H1 (cell line): ENCODE measurements at regions not wholly inside any gene's neighbourhood (a gene's known extent, or its start where the extent isn't known, plus 50 kb on each side); places are given as distances from the start of the nearest gene placed in this dataset.

Experiments used
- CTCF ChIA-PET: fragments of 300-600 bp; sonication (Branson Sonifier 250); formaldehyde crosslinking; loops from one replicate; lab custom pipeline; 2021; ENCODE audit not compliant: partially characterized antibody; lab: Charles Lee
- POLR2A ChIA-PET: fragments of 300-600 bp; sonication (Branson Sonifier 250); formaldehyde crosslinking; loops from one replicate; lab custom pipeline; 2021; ENCODE audit warnings: inconsistent platforms; ENCODE audit not compliant: partially characterized antibody; lab: Charles Lee
- DNase-seq, 2 experiments: peaks; one replicate each; pipeline versions ENCODE4 v3.0.0 to v3.0.0-alpha.2; 2010 to 2022; ENCODE audit warnings: low spot score in 2 of 2, low read depth in 1 of 2, mixed read lengths in 1 of 2
- FAIRE-seq: peaks from 2 replicates; lab custom pipeline; 2011; peaks lifted over from hg19 to GRCh38; lab: Jason Lieb, UNC
- H2AFZ ChIP-seq: 2 replicates; pipeline ENCODE4 v1.8.1; 2012; ENCODE audit warnings: low read length, inconsistent platforms
- H2AK5ac ChIP-seq: 2 replicates; pipeline ENCODE4 v1.6.1; 2013; ENCODE audit warnings: low read depth, low read length
- H2BK120ac ChIP-seq: replicated peaks from 2 replicates; pipeline ENCODE3; 2013; ENCODE audit warnings: low read depth, low read length, inconsistent platforms
- H2BK12ac ChIP-seq: 2 replicates; pipeline ENCODE4 v1.6.1; 2013; ENCODE audit warnings: low read depth, low read length
- H2BK15ac ChIP-seq: 2 replicates; pipeline ENCODE4 v1.6.1; 2013; ENCODE audit warnings: low read length
- H2BK20ac ChIP-seq: 2 replicates; pipeline ENCODE4 v1.6.1; 2013; ENCODE audit warnings: low read length
- H2BK5ac ChIP-seq: 2 replicates; pipeline ENCODE4 v1.6.1; 2013; ENCODE audit warnings: low read depth, low read length
- H3K14ac ChIP-seq: 2 replicates; pipeline ENCODE4 v1.6.1; 2013; ENCODE audit warnings: inconsistent platforms; ENCODE audit not compliant: insufficient read length
- H3K18ac ChIP-seq: 2 replicates; pipeline ENCODE4 v1.6.1; 2013; ENCODE audit warnings: low read length; ENCODE audit errors: extremely low read depth
- H3K23ac ChIP-seq: 2 replicates; pipeline ENCODE4 v1.6.1; 2013; ENCODE audit warnings: inconsistent platforms; ENCODE audit not compliant: insufficient read length
- H3K23me2 ChIP-seq: 2 replicates; pipeline ENCODE4 v1.6.1; 2013; ENCODE audit warnings: low read depth, low read length
- H3K27ac ChIP-seq: 2 replicates; pipeline ENCODE4 v1.6.1; 2011; ENCODE audit warnings: low read depth, low read length, inconsistent platforms
- H3K27me3 ChIP-seq, 4 experiments: replicated peaks in 1 of 4; 1 replicate in 1 of 4; 2 replicates in 3 of 4; pipeline versions ENCODE4 v1.6.1 to v1.8.1; 2011 to 2013; ENCODE audit warnings: low read length in 3 of 4, mild to moderate bottlenecking in 3 of 4, inconsistent platforms in 2 of 4, mixed read lengths in 2 of 4, moderate library complexity in 1 of 4; ENCODE audit not compliant: control insufficient read depth in 3 of 4, insufficient read depth in 3 of 4; ENCODE audit errors: extremely low read depth in 1 of 4
- H3K36me3 ChIP-seq, 4 experiments: 2 replicates each; pipeline versions ENCODE4 v1.6.1 to v1.8.1; 2011 to 2013; ENCODE audit warnings: mild to moderate bottlenecking in 4 of 4, low read length in 3 of 4, moderate library complexity in 2 of 4, control low read depth in 1 of 4, inconsistent platforms in 1 of 4; ENCODE audit not compliant: insufficient read depth in 4 of 4, control insufficient read depth in 2 of 4
- H3K4ac ChIP-seq: replicated peaks from 2 replicates; pipeline ENCODE3; 2013; ENCODE audit warnings: low read length, low read depth, mixed read lengths, inconsistent platforms; ENCODE audit not compliant: insufficient read length
- H3K4me1 ChIP-seq, 4 experiments: replicated peaks in 1 of 4; 1 replicate in 1 of 4; 2 replicates in 3 of 4; pipeline versions ENCODE4 v1.6.1 to v1.8.1; 2011 to 2013; ENCODE audit warnings: low read length in 3 of 4, inconsistent platforms in 2 of 4, mixed read lengths in 1 of 4; ENCODE audit not compliant: insufficient read depth in 4 of 4, control insufficient read depth in 3 of 4
- H3K4me2 ChIP-seq, 2 experiments: 2 replicates each; pipeline versions ENCODE4 v1.6.1 to v1.8.1; 2011 to 2013; ENCODE audit warnings: low read depth in 2 of 2, low read length in 2 of 2, control low read depth in 1 of 2, inconsistent platforms in 1 of 2, mild to moderate bottlenecking in 1 of 2; ENCODE audit not compliant: insufficient read depth in 1 of 2
- H3K4me3 ChIP-seq, 4 experiments: fragments of 200-600, 300-600 bp in 1 of 4; sonication (generic), shearing (Covaris generic), sonication (Bioruptor Twin) in 1 of 4; 2 replicates each; pipeline versions ENCODE4 v1.5.1 to v1.8.1; 2011 to 2016; ENCODE audit warnings: low read length in 4 of 4, low read depth in 3 of 4, control low read depth in 2 of 4, inconsistent platforms in 2 of 4, mild to moderate bottlenecking in 2 of 4, mixed read lengths in 1 of 4, moderate library complexity in 1 of 4; ENCODE audit not compliant: insufficient read depth in 2 of 4; ENCODE audit errors: extremely low read depth in 1 of 4
- H3K56ac ChIP-seq: replicated peaks from 2 replicates; pipeline ENCODE3; 2013; ENCODE audit warnings: low read depth, mild to moderate bottlenecking, mixed read lengths, low read length, inconsistent platforms; ENCODE audit not compliant: insufficient read length
- H3K79me1 ChIP-seq: 2 replicates; pipeline ENCODE4 v1.6.1; 2013; ENCODE audit warnings: low read depth, low read length, control low read depth
- H3K79me2 ChIP-seq, 2 experiments: 2 replicates each; pipeline versions ENCODE4 v1.6.1 to v1.8.1; 2012 to 2013; ENCODE audit warnings: low read length in 2 of 2, mild to moderate bottlenecking in 2 of 2, inconsistent platforms in 1 of 2; ENCODE audit not compliant: insufficient read depth in 2 of 2, control insufficient read depth in 1 of 2
- H3K9ac ChIP-seq, 4 experiments: replicated peaks in 1 of 4; 1 replicate in 1 of 4; 2 replicates in 3 of 4; pipeline versions ENCODE4 v1.6.1 to v1.8.1; 2011 to 2013; ENCODE audit warnings: low read depth in 3 of 4, low read length in 3 of 4, control low read depth in 2 of 4, mild to moderate bottlenecking in 2 of 4, moderate library complexity in 2 of 4, inconsistent platforms in 1 of 4; ENCODE audit errors: extremely low read depth in 1 of 4
- H3K9me3 ChIP-seq, 2 experiments: 2 replicates each; pipeline versions ENCODE4 v1.6.1 to v1.8.1; 2012 to 2013; ENCODE audit warnings: mild to moderate bottlenecking in 2 of 2, moderate library complexity in 2 of 2, control low read depth in 1 of 2, inconsistent platforms in 1 of 2, low read depth in 1 of 2, low read length in 1 of 2, mixed read lengths in 1 of 2; ENCODE audit not compliant: insufficient read depth in 2 of 2
- H4K20me1 ChIP-seq, 2 experiments: replicated peaks in 1 of 2; 2 replicates each; pipeline versions ENCODE3 to v1.8.1; 2011 to 2013; ENCODE audit warnings: inconsistent platforms in 2 of 2, low read length in 2 of 2, mild to moderate bottlenecking in 1 of 2; ENCODE audit not compliant: insufficient read depth in 2 of 2, control insufficient read depth in 1 of 2
- H4K5ac ChIP-seq: 2 replicates; pipeline ENCODE4 v1.6.1; 2013; ENCODE audit warnings: low read length, low read depth, mixed read lengths, inconsistent platforms; ENCODE audit not compliant: insufficient read length
- H4K8ac ChIP-seq: 2 replicates; pipeline ENCODE4 v1.8.0; 2013; ENCODE audit warnings: mild to moderate bottlenecking, moderate library complexity, low read length, inconsistent platforms; ENCODE audit not compliant: insufficient read depth; ENCODE audit errors: extremely low read depth
- H4K91ac ChIP-seq: replicated peaks from 2 replicates; pipeline ENCODE3; 2013; ENCODE audit warnings: low read length, mixed read lengths, inconsistent platforms; ENCODE audit not compliant: insufficient read length
- CTBP2 ChIP-seq: IDR thresholded peaks from 2 replicates; pipeline ENCODE4 v1.7.0; 2011; ENCODE audit warnings: borderline replicate concordance, mild to moderate bottlenecking, moderate library complexity, mixed read lengths, low read length; ENCODE audit not compliant: insufficient read depth, insufficient read length
- SIN3A ChIP-seq, 2 experiments: IDR thresholded peaks in 1 of 2; conservative IDR thresholded peaks in 1 of 2; 2 replicates each; pipeline ENCODE4 v1.6.1; 2011 to 2012; ENCODE audit warnings: low read length in 2 of 2, improper control_type of control experiment in 1 of 2, low read depth in 1 of 2, mild to moderate bottlenecking in 1 of 2
- SUZ12 ChIP-seq: fragments of 200-600 bp; sonication (generic); IDR thresholded peaks from 2 replicates; pipeline ENCODE4 v1.6.1; 2012; ENCODE audit warnings: mild to moderate bottlenecking, inconsistent platforms, low read length, moderate library complexity, mixed read lengths
- TAF1 ChIP-seq: IDR thresholded peaks from 2 replicates; pipeline ENCODE4 v1.6.1; 2011; ENCODE audit warnings: mild to moderate bottlenecking, low read depth, low read length
- TBP ChIP-seq: IDR thresholded peaks from 2 replicates; pipeline ENCODE4 v1.6.1; 2011; ENCODE audit warnings: low read depth, low read length, improper control_type of control experiment
- TCF12 ChIP-seq: IDR thresholded peaks from 2 replicates; pipeline ENCODE4 v1.6.1; 2011; ENCODE audit warnings: low read depth, mild to moderate bottlenecking, low read length
- ZNF274 ChIP-seq: IDR thresholded peaks from 2 replicates; pipeline ENCODE4 v1.7.0; 2012; ENCODE audit warnings: low read length, borderline replicate concordance; ENCODE audit errors: extremely low read depth
- whole genome bisulfite sequencing, 2 experiments: shearing (Covaris generic) in 1 of 2; methylation state at CpG; one replicate each; pipeline versions ENCODE4 v1.1.6 to v1.1.7; 2013 to 2015; ENCODE audit warnings: low lambda C conversion rate in 2 of 2, mixed read lengths in 2 of 2, inconsistent platforms in 1 of 2, low coverage in 1 of 2, missing lambda C conversion rate in 1 of 2; ENCODE audit not compliant: insufficient replicate concordance in 2 of 2, insufficient coverage in 1 of 2, insufficient read length in 1 of 2; ENCODE audit errors: extremely low coverage in 1 of 2, missing lambda C conversion rate in 1 of 2; 5-methylcytosine and 5-hydroxymethylcytosine counted together

DNA sequence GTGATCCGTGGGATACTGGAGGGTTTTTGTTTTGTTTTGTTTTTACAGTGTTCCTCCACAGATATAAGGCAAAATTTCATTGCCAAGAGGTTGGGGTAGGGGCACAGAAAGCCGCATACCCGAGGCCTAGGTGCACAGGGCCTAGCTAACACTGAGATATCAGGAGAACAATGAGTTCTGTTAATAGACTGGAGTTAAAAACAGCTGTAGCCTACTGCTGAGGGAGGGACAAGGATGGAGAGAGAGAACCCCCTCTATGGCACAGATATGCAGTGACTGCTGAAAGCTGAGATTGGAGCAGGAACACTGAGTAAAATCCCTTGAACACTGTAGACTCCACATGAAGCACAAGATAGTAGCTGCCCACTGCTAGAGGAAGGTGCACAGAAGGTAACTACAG is 53.1 kb upstream of the MAP3K13 start:
- no peaks in the 10 kb centered on the region for H3K27me3 ChIP-seq
- FAIRE-seq (no peak), DNase-seq (no peak)
- H3K18ac ChIP-seq, result no peak overlapping the region
- no peak overlapping the region for H2BK15ac ChIP-seq
- no peak overlapping the region for H4K5ac ChIP-seq
- no peak overlapping the region for H2BK20ac ChIP-seq
- ChIA-PET POLR2A (no interaction called here), CTCF (interaction anchor here (1.2 to 1.9 kb wide), 3 partner anchors 59 to 239 kb away, joined by 3 to 7 read pairs (median 3); no protein-coding TSS in a partner anchor)
- H3K14ac ChIP-seq, result no peak overlapping the region
- no peak overlapping the region for H3K56ac ChIP-seq
- no peak overlapping the region for H2BK12ac ChIP-seq
- no peak overlapping the region for H2BK120ac ChIP-seq
- no peak overlapping the region for H3K4ac ChIP-seq
- H2AK5ac ChIP-seq, result no peak overlapping the region
- peaks cover 0 to 3% (median under 1%) of the 10 kb centered on the region in 4 experiments; a peak in 3 of 7 replicates for H3K4me1 ChIP-seq
- H3K36me3 ChIP-seq, result peaks cover 0 to 5% (median 0%) of the 10 kb centered on the region in 4 experiments; a peak in 1 of 8 replicates
- TF ChIP-seq ZNF274 (no peak), TAF1 (no peak), CTBP2 (no peak), SUZ12 (no peak), SIN3A (conservative IDR thresholded peaks at IDR 0.05 in 1 of 2, IDR thresholded peaks at IDR 0.05 in 1 of 2; ENCODE audit: low read depth in 1 of 2, low read length in 2 of 2) (no peak), TCF12 (no peak), TBP (no peak)
- no peak overlapping the region for H4K91ac ChIP-seq
- H3K9ac ChIP-seq, result no peak overlapping the region
- H3K4me3 ChIP-seq, result no peak overlapping the region
- H2BK5ac ChIP-seq, result no peak overlapping the region
- no peaks in the 10 kb centered on the region for H3K79me1 ChIP-seq
- H3K27ac ChIP-seq, result no peak overlapping the region
- no peaks in the 10 kb centered on the region for H3K79me2 ChIP-seq
- no peak overlapping the region for H3K4me2 ChIP-seq
- H3K23ac ChIP-seq, result no peak overlapping the region
- H4K20me1 ChIP-seq, result no peaks in the 10 kb centered on the region
- WGBS, 2 experiments, result 94% methylated on average over 3 of the region's 3 CpGs; no CpG with 5 or more reads in 1 of the 2 experiments
- peaks cover 7 to 13% of the 10 kb centered on the region in 2 experiments; a peak in 3 of 4 replicates for H3K9me3 ChIP-seq
- H3K23me2 ChIP-seq, result no peaks in the 10 kb centered on the region
- no peak overlapping the region for H2AFZ ChIP-seq
- no peak overlapping the region for H4K8ac ChIP-seq
